SKM-1 (cell line): ENCODE measurements at regions not wholly inside any gene's neighbourhood (a gene's known extent, or its start where the extent isn't known, plus 50 kb on each side); places are given as distances from the start of the nearest gene placed in this dataset.

Source experiments
- DNase-seq: peaks from one replicate; lab custom pipeline; 2025; ENCODE audit not compliant: unreplicated experiment; lab: John Stamatoyannopoulos, UW

GRCh38 chrX:97666890-97667289 is 783.2 kb downstream of the RPA4 start:
- no peak for DNase-seq

GRCh38 chrX:97668126-97668525 is 784.4 kb downstream of the RPA4 start:
- no peak for DNase-seq

- no peak for DNase-seq
These were observed 788.4 kb downstream of the RPA4 start for GRCh38 chrX:97672138-97672537.

- DNase-seq = no peak
These were observed 788.9 kb downstream of the RPA4 start for GRCh38 chrX:97672608-97673007.

GRCh38 chrX:97673135-97673534 is 789.4 kb downstream of the RPA4 start:
- DNase-seq = no peak

- DNase-seq = no peak
These were observed 799.5 kb downstream of the RPA4 start for GRCh38 chrX:97682991-97683840.

- no peak for DNase-seq
These were observed 802.0 kb downstream of the RPA4 start for GRCh38 chrX:97685753-97686152.

GRCh38 chrX:97691901-97692455 is 808.3 kb downstream of the RPA4 start:
- DNase-seq = no peak

GRCh38 chrX:97692575-97692974 is 808.9 kb downstream of the RPA4 start:
- no peak for DNase-seq

GRCh38 chrX:97700547-97700946 is 816.8 kb downstream of the RPA4 start:
- no peak for DNase-seq

- no peak for DNase-seq
These were observed 820.8 kb downstream of the RPA4 start for GRCh38 chrX:97704474-97704873.

- no peak for DNase-seq
These were observed 821.2 kb downstream of the RPA4 start for GRCh38 chrX:97704881-97705280.

- no peak for DNase-seq
These were observed 822.2 kb downstream of the RPA4 start for GRCh38 chrX:97705936-97706335.

GRCh38 chrX:97714072-97714471 is 830.4 kb downstream of the RPA4 start:
- no peak for DNase-seq

GRCh38 chrX:97728215-97728614 is 844.5 kb downstream of the RPA4 start:
- no peak for DNase-seq

- DNase-seq = no peak
These were observed 856.3 kb downstream of the RPA4 start for GRCh38 chrX:97740044-97740443.

GRCh38 chrX:97740886-97741285 is 857.2 kb downstream of the RPA4 start:
- no peak for DNase-seq

GRCh38 chrX:97743014-97743413 is 859.3 kb downstream of the RPA4 start:
- DNase-seq = no peak

GRCh38 chrX:97747346-97747745 is 863.6 kb downstream of the RPA4 start:
- DNase-seq = no peak

- no peak for DNase-seq
These were observed 867.3 kb downstream of the RPA4 start for GRCh38 chrX:97751016-97751415.

- no peak for DNase-seq
These were observed 868.0 kb downstream of the RPA4 start for GRCh38 chrX:97751735-97752134.

- no peak for DNase-seq
These were observed 873.2 kb downstream of the RPA4 start for GRCh38 chrX:97756879-97757278.

GRCh38 chrX:97763391-97763790 is 879.7 kb downstream of the RPA4 start:
- DNase-seq = no peak
